ENCODE measurements at regions not wholly inside any gene's neighbourhood (a gene's known extent, or its start where the extent isn't known, plus 50 kb on each side); places are given as distances from the start of the nearest gene placed in this dataset.

DNA sequence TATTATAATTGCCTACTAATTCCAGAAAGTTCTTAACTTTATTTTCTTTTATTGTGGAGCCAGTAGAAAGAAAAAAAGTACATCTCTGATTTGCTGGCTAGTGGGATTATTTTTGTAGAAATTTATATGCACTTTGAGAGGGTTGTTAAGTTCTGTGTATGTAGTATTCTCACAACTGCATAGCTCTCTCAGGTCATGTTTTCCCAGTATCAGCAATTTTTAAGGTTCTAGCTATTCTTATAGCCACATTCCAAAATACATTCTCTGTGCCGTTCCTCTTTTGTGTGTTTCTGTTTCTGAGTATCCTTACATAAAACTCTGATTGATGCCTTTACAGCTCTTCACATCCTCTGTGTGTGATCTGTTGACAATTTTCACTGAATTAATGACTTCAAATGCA is 199.3 kb upstream of the KYNU start:
- no peak overlapping the region for H3K27ac ChIP-seq (ENCODE audit: low read depth in 1 of 2, low read length in 2 of 2)
- no peaks in the 10 kb centered on the region for H3K9me3 ChIP-seq (ENCODE audit: control insufficient read depth in 4 of 4, low read length in 3 of 4)
- no peaks in the 10 kb centered on the region for H3K36me3 ChIP-seq (ENCODE audit: control insufficient read depth in 4 of 4, insufficient read depth in 3 of 4, low read depth in 1 of 4, low read length in 3 of 4)
- no peak for DNase-seq (ENCODE audit: low spot score)
- no peak overlapping the region for H3K4me3 ChIP-seq (ENCODE audit: low read depth in 1 of 3, low read length in 3 of 3)
- TF ChIP-seq RXRA (IDR thresholded peaks at IDR 0.05): no peak
- no peak for TF ChIP-seq HNF4G (IDR thresholded peaks at IDR 0.05)
- TF ChIP-seq, protein P1, sequence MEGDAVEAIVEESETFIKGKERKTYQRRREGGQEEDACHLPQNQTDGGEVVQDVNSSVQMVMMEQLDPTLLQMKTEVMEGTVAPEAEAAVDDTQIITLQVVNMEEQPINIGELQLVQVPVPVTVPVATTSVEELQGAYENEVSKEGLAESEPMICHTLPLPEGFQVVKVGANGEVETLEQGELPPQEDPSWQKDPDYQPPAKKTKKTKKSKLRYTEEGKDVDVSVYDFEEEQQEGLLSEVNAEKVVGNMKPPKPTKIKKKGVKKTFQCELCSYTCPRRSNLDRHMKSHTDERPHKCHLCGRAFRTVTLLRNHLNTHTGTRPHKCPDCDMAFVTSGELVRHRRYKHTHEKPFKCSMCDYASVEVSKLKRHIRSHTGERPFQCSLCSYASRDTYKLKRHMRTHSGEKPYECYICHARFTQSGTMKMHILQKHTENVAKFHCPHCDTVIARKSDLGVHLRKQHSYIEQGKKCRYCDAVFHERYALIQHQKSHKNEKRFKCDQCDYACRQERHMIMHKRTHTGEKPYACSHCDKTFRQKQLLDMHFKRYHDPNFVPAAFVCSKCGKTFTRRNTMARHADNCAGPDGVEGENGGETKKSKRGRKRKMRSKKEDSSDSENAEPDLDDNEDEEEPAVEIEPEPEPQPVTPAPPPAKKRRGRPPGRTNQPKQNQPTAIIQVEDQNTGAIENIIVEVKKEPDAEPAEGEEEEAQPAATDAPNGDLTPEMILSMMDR (IDR thresholded peaks at IDR 0.05; ENCODE audit: low read depth, low read length, missing input control): no peak
- TF ChIP-seq JUND (IDR thresholded peaks at IDR 0.05): no peak
- TF ChIP-seq, protein P2, sequence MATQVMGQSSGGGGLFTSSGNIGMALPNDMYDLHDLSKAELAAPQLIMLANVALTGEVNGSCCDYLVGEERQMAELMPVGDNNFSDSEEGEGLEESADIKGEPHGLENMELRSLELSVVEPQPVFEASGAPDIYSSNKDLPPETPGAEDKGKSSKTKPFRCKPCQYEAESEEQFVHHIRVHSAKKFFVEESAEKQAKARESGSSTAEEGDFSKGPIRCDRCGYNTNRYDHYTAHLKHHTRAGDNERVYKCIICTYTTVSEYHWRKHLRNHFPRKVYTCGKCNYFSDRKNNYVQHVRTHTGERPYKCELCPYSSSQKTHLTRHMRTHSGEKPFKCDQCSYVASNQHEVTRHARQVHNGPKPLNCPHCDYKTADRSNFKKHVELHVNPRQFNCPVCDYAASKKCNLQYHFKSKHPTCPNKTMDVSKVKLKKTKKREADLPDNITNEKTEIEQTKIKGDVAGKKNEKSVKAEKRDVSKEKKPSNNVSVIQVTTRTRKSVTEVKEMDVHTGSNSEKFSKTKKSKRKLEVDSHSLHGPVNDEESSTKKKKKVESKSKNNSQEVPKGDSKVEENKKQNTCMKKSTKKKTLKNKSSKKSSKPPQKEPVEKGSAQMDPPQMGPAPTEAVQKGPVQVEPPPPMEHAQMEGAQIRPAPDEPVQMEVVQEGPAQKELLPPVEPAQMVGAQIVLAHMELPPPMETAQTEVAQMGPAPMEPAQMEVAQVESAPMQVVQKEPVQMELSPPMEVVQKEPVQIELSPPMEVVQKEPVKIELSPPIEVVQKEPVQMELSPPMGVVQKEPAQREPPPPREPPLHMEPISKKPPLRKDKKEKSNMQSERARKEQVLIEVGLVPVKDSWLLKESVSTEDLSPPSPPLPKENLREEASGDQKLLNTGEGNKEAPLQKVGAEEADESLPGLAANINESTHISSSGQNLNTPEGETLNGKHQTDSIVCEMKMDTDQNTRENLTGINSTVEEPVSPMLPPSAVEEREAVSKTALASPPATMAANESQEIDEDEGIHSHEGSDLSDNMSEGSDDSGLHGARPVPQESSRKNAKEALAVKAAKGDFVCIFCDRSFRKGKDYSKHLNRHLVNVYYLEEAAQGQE (IDR thresholded peaks at IDR 0.05): no peak
- TF ChIP-seq YY1 (IDR thresholded peaks at IDR 0.05): no peak
- TF ChIP-seq FOXA1 (IDR thresholded peaks at IDR 0.05): no peak
- TF ChIP-seq HNF4A (conservative IDR thresholded peaks at IDR 0.05): no peak
- TF ChIP-seq RAD21 (IDR thresholded peaks at IDR 0.05): no peak
- no peak for TF ChIP-seq FOXA2 (IDR thresholded peaks at IDR 0.05)
- no peak for TF ChIP-seq SP1 (IDR thresholded peaks at IDR 0.05)
- TF ChIP-seq, protein P3, sequence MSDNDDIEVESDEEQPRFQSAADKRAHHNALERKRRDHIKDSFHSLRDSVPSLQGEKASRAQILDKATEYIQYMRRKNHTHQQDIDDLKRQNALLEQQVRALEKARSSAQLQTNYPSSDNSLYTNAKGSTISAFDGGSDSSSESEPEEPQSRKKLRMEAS (IDR thresholded peaks at IDR 0.05): no peak
- no peak for TF ChIP-seq EGR1 (IDR thresholded peaks at IDR 0.05; ENCODE audit: low read depth in 2 of 2)
- no peak for TF ChIP-seq GABPA (IDR thresholded peaks at IDR 0.05 in 1 of 2, conservative IDR thresholded peaks at IDR 0.05 in 1 of 2)
- TF ChIP-seq TAF1 (conservative IDR thresholded peaks at IDR 0.05): no peak
- WGBS: 76% methylated on average over 1 of the region's 1 CpG
- no peaks in the 10 kb centered on the region for H3K27me3 ChIP-seq (ENCODE audit: control insufficient read depth in 4 of 4, insufficient read depth in 4 of 4, low read length in 3 of 4)
- H3K4me1 ChIP-seq (ENCODE audit: control insufficient read depth in 4 of 4, insufficient read depth in 4 of 4, low read length in 3 of 4): peaks cover 0 to 7% (median 7%) of the 10 kb centered on the region in 4 donors
- no peak overlapping the region for H3K9ac ChIP-seq (ENCODE audit: low read depth in 1 of 2, low read length in 2 of 2)

DNA sequence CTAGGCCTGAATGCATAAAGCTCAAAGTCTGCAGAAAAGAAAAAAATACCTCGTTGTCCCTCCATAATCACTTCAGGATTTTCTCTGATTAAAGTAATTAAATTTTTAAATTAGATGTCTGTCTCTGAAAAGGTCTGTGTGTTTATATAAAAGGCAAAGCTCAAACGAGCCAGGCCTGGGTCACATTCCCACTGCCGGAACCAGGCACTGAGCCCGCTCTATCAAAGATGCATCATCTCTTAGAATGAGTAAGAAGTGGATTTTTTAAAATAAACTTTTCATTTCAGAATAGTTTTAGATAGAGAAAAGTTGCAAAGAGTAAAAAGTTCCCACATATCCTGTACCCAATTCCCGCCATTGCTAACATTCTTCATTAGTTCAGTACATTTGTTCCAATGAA is 202.1 kb upstream of the KYNU start:
- Histone ChIP-seq H3K27me3 (ENCODE audit: control insufficient read depth in 4 of 4, insufficient read depth in 4 of 4, low read length in 3 of 4) (no peaks in the 10 kb centered on the region), H3K9me3 (ENCODE audit: control insufficient read depth in 4 of 4, low read length in 3 of 4) (no peaks in the 10 kb centered on the region), H3K9ac (ENCODE audit: low read depth in 1 of 2, low read length in 2 of 2) (no peak overlapping the region), H3K4me3 (ENCODE audit: low read depth in 1 of 3, low read length in 3 of 3) (no peak overlapping the region), H3K36me3 (ENCODE audit: control insufficient read depth in 4 of 4, insufficient read depth in 3 of 4, low read depth in 1 of 4, low read length in 3 of 4) (no peaks in the 10 kb centered on the region), H3K4me1 (ENCODE audit: control insufficient read depth in 4 of 4, insufficient read depth in 4 of 4, low read length in 3 of 4) (no peaks in the 10 kb centered on the region), H3K27ac (ENCODE audit: low read depth in 1 of 2, low read length in 2 of 2) (no peak overlapping the region)
- WGBS: 82% methylated on average over 5 of the region's 5 CpGs
- no peak for TF ChIP-seq NR2F2 (IDR thresholded peaks at IDR 0.05)
- TF ChIP-seq, protein P4, sequence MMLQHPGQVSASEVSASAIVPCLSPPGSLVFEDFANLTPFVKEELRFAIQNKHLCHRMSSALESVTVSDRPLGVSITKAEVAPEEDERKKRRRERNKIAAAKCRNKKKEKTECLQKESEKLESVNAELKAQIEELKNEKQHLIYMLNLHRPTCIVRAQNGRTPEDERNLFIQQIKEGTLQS (IDR thresholded peaks at IDR 0.05): no peak
- no peak for DNase-seq (ENCODE audit: low spot score)
